ENCODE measurements at regions not wholly inside any gene's neighbourhood (a gene's known extent, or its start where the extent isn't known, plus 50 kb on each side); places are given as distances from the start of the nearest gene placed in this dataset.

DNA sequence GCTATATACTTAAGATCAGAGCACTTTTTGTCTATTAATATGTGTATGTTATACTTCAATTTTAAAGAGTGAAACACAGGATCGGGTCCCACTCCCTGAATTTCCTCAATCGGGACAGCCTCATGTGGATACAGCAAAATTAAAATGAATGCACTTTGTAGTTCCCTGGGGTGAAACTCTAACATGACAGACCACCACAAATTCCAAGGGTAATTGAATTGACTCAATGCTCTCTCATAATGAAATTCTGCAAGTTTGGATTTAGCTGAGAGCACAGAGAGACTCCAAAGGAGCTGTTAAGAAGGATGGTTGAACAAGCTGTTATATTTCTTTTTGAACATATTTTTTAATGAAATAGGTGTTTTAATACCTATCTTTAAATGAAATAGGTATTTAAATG is 413.6 kb downstream of the GXYLT1 start:
- no peak for DNase-seq (ENCODE audit: low spot score in 2 of 2)
- TF ChIP-seq, protein P1, sequence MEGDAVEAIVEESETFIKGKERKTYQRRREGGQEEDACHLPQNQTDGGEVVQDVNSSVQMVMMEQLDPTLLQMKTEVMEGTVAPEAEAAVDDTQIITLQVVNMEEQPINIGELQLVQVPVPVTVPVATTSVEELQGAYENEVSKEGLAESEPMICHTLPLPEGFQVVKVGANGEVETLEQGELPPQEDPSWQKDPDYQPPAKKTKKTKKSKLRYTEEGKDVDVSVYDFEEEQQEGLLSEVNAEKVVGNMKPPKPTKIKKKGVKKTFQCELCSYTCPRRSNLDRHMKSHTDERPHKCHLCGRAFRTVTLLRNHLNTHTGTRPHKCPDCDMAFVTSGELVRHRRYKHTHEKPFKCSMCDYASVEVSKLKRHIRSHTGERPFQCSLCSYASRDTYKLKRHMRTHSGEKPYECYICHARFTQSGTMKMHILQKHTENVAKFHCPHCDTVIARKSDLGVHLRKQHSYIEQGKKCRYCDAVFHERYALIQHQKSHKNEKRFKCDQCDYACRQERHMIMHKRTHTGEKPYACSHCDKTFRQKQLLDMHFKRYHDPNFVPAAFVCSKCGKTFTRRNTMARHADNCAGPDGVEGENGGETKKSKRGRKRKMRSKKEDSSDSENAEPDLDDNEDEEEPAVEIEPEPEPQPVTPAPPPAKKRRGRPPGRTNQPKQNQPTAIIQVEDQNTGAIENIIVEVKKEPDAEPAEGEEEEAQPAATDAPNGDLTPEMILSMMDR (IDR thresholded peaks at IDR 0.05), result no peak
- intact Hi-C loops (cut with DNase I), result no loop called here
- no peaks in the 10 kb centered on the region for H3K36me3 ChIP-seq
- H3K9me3 ChIP-seq, result no peaks in the 10 kb centered on the region
- H3K27me3 ChIP-seq, result no peaks in the 10 kb centered on the region
- H3K27ac ChIP-seq, result no peak overlapping the region
- H3K4me3 ChIP-seq, result no peak overlapping the region
- H3K4me1 ChIP-seq, result no peaks in the 10 kb centered on the region

DNA sequence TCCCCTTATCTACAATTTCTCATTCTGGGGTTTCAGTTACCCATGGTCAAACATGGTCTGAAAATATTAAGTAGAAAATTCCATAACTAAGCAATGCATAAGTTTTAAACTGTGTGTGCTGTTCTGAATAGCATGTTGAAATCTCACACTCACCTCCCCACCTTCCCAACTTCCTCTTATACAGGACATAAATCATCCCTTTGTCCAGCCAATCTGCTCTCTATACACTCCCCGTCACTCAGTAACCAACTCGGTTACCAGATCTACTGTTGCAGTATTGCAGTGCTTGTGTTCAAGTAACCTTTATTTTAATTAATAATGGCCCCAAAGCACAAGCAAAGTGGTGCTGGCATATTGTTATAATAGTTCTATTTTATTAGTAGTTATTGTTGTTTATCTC is 420.5 kb downstream of the GXYLT1 start:
- DNase-seq (ENCODE audit: low spot score in 2 of 2), result no peak
- H3K27ac ChIP-seq, result no peak overlapping the region
- no peak overlapping the region for H3K4me3 ChIP-seq
- H3K4me1 ChIP-seq, result no peaks in the 10 kb centered on the region
- no peaks in the 10 kb centered on the region for H3K36me3 ChIP-seq
- intact Hi-C loops (cut with DNase I), result no loop called here
- no peaks in the 10 kb centered on the region for H3K9me3 ChIP-seq
- no peaks in the 10 kb centered on the region for H3K27me3 ChIP-seq
- TF ChIP-seq, protein P1 (IDR thresholded peaks at IDR 0.05), result no peak

DNA sequence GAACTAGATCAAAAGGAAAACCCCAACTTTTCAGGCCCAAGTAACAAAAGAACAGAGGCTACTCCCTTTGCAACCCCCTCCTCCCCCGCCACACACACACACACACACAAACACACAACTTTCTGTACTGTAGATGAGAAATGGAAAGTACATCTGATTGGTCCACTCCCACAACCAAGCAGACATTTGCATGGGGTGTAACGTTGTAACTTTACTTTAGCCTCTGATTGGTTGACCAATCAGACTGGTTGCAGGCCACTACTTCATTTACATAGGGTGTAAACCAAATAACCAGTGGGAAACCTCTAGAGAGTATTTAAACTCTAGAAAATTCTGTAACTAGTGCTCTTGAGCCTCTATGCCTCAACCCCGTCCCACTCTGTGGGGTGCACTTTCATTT is 425.5 kb downstream of the GXYLT1 start:
- DNase-seq (ENCODE audit: low spot score in 2 of 2), result no peak
- no peak overlapping the region for H3K27ac ChIP-seq
- H3K36me3 ChIP-seq, result no peaks in the 10 kb centered on the region
- intact Hi-C loops (cut with DNase I), result no loop called here
- no peaks in the 10 kb centered on the region for H3K4me1 ChIP-seq
- H3K27me3 ChIP-seq, result no peaks in the 10 kb centered on the region
- H3K4me3 ChIP-seq, result no peak overlapping the region
- no peaks in the 10 kb centered on the region for H3K9me3 ChIP-seq
- TF ChIP-seq, protein P1 (IDR thresholded peaks at IDR 0.05), result no peak

DNA sequence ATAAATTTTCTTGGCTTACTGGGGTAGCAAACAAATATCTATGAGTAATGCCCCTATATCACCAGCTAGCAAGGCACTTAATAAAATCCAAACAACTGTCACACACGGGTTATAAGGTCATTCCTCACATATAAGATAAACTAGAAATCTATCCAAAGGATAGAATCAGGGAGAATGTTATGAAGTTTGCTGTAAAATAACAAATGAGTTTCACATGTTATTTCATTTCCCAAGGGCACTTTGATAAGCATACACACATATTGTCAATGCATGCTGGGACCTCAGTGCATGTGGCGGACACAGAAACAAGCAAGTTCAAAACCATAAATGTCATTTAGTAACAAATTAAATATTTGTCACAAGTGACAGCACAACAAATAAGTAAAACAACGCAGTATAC is 429.4 kb downstream of the GXYLT1 start:
- TF ChIP-seq, protein P1 (IDR thresholded peaks at IDR 0.05), result no peak
- Histone ChIP-seq H3K4me1 (no peaks in the 10 kb centered on the region), H3K36me3 (no peaks in the 10 kb centered on the region), H3K27ac (no peak overlapping the region), H3K4me3 (no peak overlapping the region), H3K27me3 (no peaks in the 10 kb centered on the region), H3K9me3 (no peaks in the 10 kb centered on the region)
- no peak for DNase-seq (ENCODE audit: low spot score in 2 of 2)
- intact Hi-C loops (cut with DNase I), result no loop called here

DNA sequence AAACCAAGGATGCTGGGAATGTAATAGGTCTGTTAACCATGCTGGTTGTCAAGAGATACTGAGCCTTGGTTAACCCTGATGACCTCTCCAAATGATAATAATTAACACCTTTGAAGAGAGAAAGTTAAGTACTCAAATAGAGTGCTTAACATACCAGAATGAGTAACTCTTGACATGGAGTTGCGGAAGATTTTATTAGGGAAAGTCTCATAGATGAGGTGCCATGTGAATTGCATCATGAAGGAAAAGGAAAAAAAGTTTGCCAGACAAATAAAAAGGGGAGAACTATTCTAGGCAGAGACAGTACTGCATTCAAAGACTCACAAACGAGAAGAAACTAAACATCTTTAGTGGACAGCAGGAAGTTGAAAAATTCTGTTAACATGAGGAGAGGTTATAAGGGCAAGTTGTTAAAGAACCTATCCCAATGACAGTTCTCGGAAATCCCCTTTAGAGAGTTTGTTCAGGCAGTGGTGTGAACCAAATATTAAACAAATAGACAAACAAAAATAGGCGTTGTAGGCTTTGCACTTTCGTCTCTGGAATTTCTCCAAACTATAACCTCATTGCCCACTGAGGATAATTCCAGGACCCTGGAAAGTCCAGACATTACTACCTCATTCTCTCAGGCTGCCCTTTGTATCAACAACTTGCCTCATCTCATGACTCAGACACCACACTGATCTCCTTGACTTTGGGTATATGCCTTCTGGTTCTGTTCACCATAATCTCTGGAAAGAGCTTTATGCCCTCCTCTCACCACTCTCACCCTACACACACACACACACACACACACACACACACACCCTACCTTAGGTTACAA is 435.0 kb downstream of the GXYLT1 start:
- intact Hi-C loops (cut with DNase I), result no loop called here
- Histone ChIP-seq H3K27ac (no peak overlapping the region), H3K4me3 (no peak overlapping the region), H3K4me1 (no peaks in the 10 kb centered on the region), H3K36me3 (no peaks in the 10 kb centered on the region), H3K27me3 (no peaks in the 10 kb centered on the region), H3K9me3 (no peaks in the 10 kb centered on the region)
- no peak for DNase-seq (ENCODE audit: low spot score in 2 of 2)
- TF ChIP-seq, protein P1 (IDR thresholded peaks at IDR 0.05), result no peak

All from ascending aorta (tissue), 2 donors.